Neural cell (in vitro differentiated cells): ENCODE measurements at regions not wholly inside any gene's neighbourhood (a gene's known extent, or its start where the extent isn't known, plus 50 kb on each side); places are given as distances from the start of the nearest gene placed in this dataset.

Experiments
- H2AFZ ChIP-seq: fragments of 200-600, 300-800 bp; sonication (generic), shearing (Covaris generic); 2 replicates; pipeline ENCODE4 v1.6.0; 2014; ENCODE audit warnings: low read depth, mild to moderate bottlenecking, antibody characterized with exemption, low read length, moderate library complexity
- H3F3A ChIP-seq: fragments of 200-600 bp; shearing (Covaris generic); 2 replicates; pipeline ENCODE4 v1.6.1; 2016; ENCODE audit warnings: mild to moderate bottlenecking, moderate library complexity, mixed read lengths, antibody characterized with exemption, low read length; ENCODE audit not compliant: insufficient read depth, poor library complexity, severe bottlenecking
- H3K27ac ChIP-seq: fragments of 200-600, 300-800 bp; sonication (generic), shearing (Covaris generic); 2 replicates; pipeline ENCODE4 v1.5.1; 2014; ENCODE audit warnings: mild to moderate bottlenecking, low read length, moderate library complexity
- H3K27me3 ChIP-seq: fragments of 300-800, 200-600 bp; sonication (generic), shearing (Covaris generic); 2 replicates; pipeline ENCODE4 v1.6.0; 2014; ENCODE audit warnings: mild to moderate bottlenecking, low read depth, low read length, moderate library complexity; ENCODE audit not compliant: insufficient read depth
- H3K36me3 ChIP-seq: fragments of 300-800, 200-600 bp; sonication (generic), shearing (Covaris generic); 2 replicates; pipeline ENCODE4 v1.5.1; 2014; ENCODE audit warnings: mild to moderate bottlenecking, antibody characterized with exemption, low read length, moderate library complexity; ENCODE audit not compliant: insufficient read depth
- H3K4me2 ChIP-seq: fragments of 300-800, 200-600 bp; sonication (generic), shearing (Covaris generic); 2 replicates; pipeline ENCODE4 v1.6.0; 2014; ENCODE audit warnings: mild to moderate bottlenecking, low read length
- H3K4me3 ChIP-seq: fragments of 300-800, 200-600 bp; sonication (generic), shearing (Covaris generic); 2 replicates; pipeline ENCODE4 v1.5.1; 2014; ENCODE audit warnings: mild to moderate bottlenecking, low read length, moderate library complexity
- H3K79me2 ChIP-seq: fragments of 200-600 bp; shearing (Covaris generic); replicated peaks from 2 replicates; pipeline ENCODE4 v1.6.0; 2014; ENCODE audit warnings: mild to moderate bottlenecking, low read length, moderate library complexity; ENCODE audit not compliant: insufficient read depth
- H3K9ac ChIP-seq: fragments of 300-800, 200-600 bp; sonication (generic), shearing (Covaris generic); 2 replicates; pipeline ENCODE4 v1.6.1; 2016; ENCODE audit warnings: mild to moderate bottlenecking, low read length, mixed read lengths
- H3K9me2 ChIP-seq: fragments of 200-600 bp; shearing (Covaris generic); 2 replicates; pipeline ENCODE4 v1.6.1; 2016; ENCODE audit warnings: mild to moderate bottlenecking, low read length, mixed read lengths; ENCODE audit not compliant: insufficient read depth
- H3K9me3 ChIP-seq: fragments of 200-600, 300-800 bp; sonication (generic), shearing (Covaris generic); 2 replicates; pipeline ENCODE4 v1.6.1; 2016; ENCODE audit warnings: mild to moderate bottlenecking, mixed run types, low read length, moderate library complexity, mixed read lengths
- H4K20me1 ChIP-seq: fragments of 200-600 bp; shearing (Covaris generic); 2 replicates; pipeline ENCODE4 v1.6.1; 2016; ENCODE audit warnings: mild to moderate bottlenecking, mixed run types; ENCODE audit not compliant: insufficient read depth
- CTCF ChIP-seq: fragments of 450-650 bp; IDR thresholded peaks from 2 replicates; pipeline ENCODE4 v1.5.1; 2014; ENCODE audit warnings: antibody characterized with exemption, mild to moderate bottlenecking, moderate library complexity; ENCODE audit not compliant: poor library complexity, severe bottlenecking
- EP300 ChIP-seq: fragments of 450-650 bp; conservative IDR thresholded peaks from 2 replicates; pipeline ENCODE4 v1.6.1; 2014; ENCODE audit warnings: antibody characterized with exemption, mild to moderate bottlenecking, moderate library complexity; ENCODE audit not compliant: poor library complexity, severe bottlenecking
- EZH2 ChIP-seq: fragments of 200-600, 300-800 bp; shearing (Covaris generic), sonication (generic); IDR thresholded peaks from 2 replicates; pipeline ENCODE4 v1.6.1; 2014; ENCODE audit warnings: antibody characterized with exemption, low read length, borderline replicate concordance, mild to moderate bottlenecking; ENCODE audit not compliant: insufficient read depth, poor library complexity, severe bottlenecking
- MXI1 ChIP-seq: fragments of 450-650 bp; conservative IDR thresholded peaks from 2 replicates; pipeline ENCODE4 v1.6.1; 2014; ENCODE audit warnings: antibody characterized with exemption, mild to moderate bottlenecking; ENCODE audit not compliant: poor library complexity, severe bottlenecking
- POLR2AphosphoS5 ChIP-seq: IDR thresholded peaks from 2 replicates; pipeline ENCODE4 v1.6.1; 2012
- RAD21 ChIP-seq: fragments of 450-650 bp; conservative IDR thresholded peaks from 2 replicates; pipeline ENCODE4 v1.6.1; 2014; ENCODE audit warnings: antibody characterized with exemption, mild to moderate bottlenecking, moderate library complexity
- REST ChIP-seq: IDR thresholded peaks from 2 replicates; pipeline ENCODE4 v1.6.1; 2012; ENCODE audit warnings: borderline replicate concordance
- SMC3 ChIP-seq: fragments of 450-650 bp; conservative IDR thresholded peaks from 2 replicates; pipeline ENCODE4 v1.6.1; 2014; ENCODE audit warnings: antibody characterized with exemption, mild to moderate bottlenecking, moderate library complexity; ENCODE audit not compliant: poor library complexity
- TAF1 ChIP-seq: IDR thresholded peaks from 2 replicates; pipeline ENCODE4 v1.6.1; 2012; ENCODE audit warnings: low read depth

- Histone ChIP-seq H3K9me3 (no peaks in the 10 kb centered on the region), H3K9ac (no peak overlapping the region)
Measured at GRCh38 chr2:13662055-13662454, 945.3 kb downstream of the TRIB2 start.

GRCh38 chr2:13666582-13667414 is 950.1 kb downstream of the TRIB2 start:
- Histone ChIP-seq H3K79me2 (no peaks in the 10 kb centered on the region), H3K27ac (no peak overlapping the region), H3K27me3 (no peaks in the 10 kb centered on the region), H4K20me1 (no peaks in the 10 kb centered on the region), H3F3A (no peaks in the 10 kb centered on the region), H3K36me3 (no peaks in the 10 kb centered on the region), H3K9me3 (no peaks in the 10 kb centered on the region), H3K9ac (no peak overlapping the region), H3K9me2 (no peaks in the 10 kb centered on the region), H2AFZ (no peak overlapping the region), H3K4me3 (no peak overlapping the region), H3K4me2 (no peak overlapping the region)
- no peak for TF ChIP-seq EP300
- no peak for TF ChIP-seq POLR2AphosphoS5

More at GRCh38 chr2:13662055-13662454, 945.3 kb downstream of the TRIB2 start:
- no peaks in the 10 kb centered on the region for H3K79me2 ChIP-seq
- no peak overlapping the region for H3K4me2 ChIP-seq
- no peak overlapping the region for H3K27ac ChIP-seq
- H2AFZ ChIP-seq: no peak overlapping the region
- no peak overlapping the region for H3K4me3 ChIP-seq
- no peaks in the 10 kb centered on the region for H4K20me1 ChIP-seq
- H3K27me3 ChIP-seq: no peaks in the 10 kb centered on the region
- no peaks in the 10 kb centered on the region for H3K36me3 ChIP-seq
- no peak for TF ChIP-seq RAD21
- no peak for TF ChIP-seq POLR2AphosphoS5
- TF ChIP-seq EP300: no peak
- no peak for TF ChIP-seq EZH2
- no peak for TF ChIP-seq REST
- no peaks in the 10 kb centered on the region for H3F3A ChIP-seq
- no peaks in the 10 kb centered on the region for H3K9me2 ChIP-seq

GRCh38 chr2:13667415-13667757 is 950.6 kb downstream of the TRIB2 start:
- TF ChIP-seq SMC3 (no peak), POLR2AphosphoS5 (no peak), CTCF (no peak), RAD21 (no peak), EZH2 (no peak), TAF1 (no peak), EP300 (no peak), MXI1 (no peak), REST (no peak)
- Histone ChIP-seq H3K9ac (no peak overlapping the region), H3K9me3 (no peaks in the 10 kb centered on the region)

More at GRCh38 chr2:13667415-13667757, 950.6 kb downstream of the TRIB2 start:
- H3K79me2 ChIP-seq: no peaks in the 10 kb centered on the region
- H3F3A ChIP-seq: no peaks in the 10 kb centered on the region
- H2AFZ ChIP-seq: no peak overlapping the region
- no peak overlapping the region for H3K27ac ChIP-seq
- no peaks in the 10 kb centered on the region for H3K36me3 ChIP-seq
- H4K20me1 ChIP-seq: no peaks in the 10 kb centered on the region
- no peak overlapping the region for H3K4me2 ChIP-seq
- no peak overlapping the region for H3K4me3 ChIP-seq
- H3K27me3 ChIP-seq: no peaks in the 10 kb centered on the region
- no peaks in the 10 kb centered on the region for H3K9me2 ChIP-seq
